GM10266 (cell line): ENCODE measurements at regions not wholly inside any gene's neighbourhood (a gene's known extent, or its start where the extent isn't known, plus 50 kb on each side); places are given as distances from the start of the nearest gene placed in this dataset.

ENCODE experiments used
- DNase-seq: peaks from one replicate; pipeline ENCODE4 v3.0.0; 2012; ENCODE audit errors: extremely low spot score
- TF ChIP-seq, protein P1 (sequence below): IDR thresholded peaks from 2 replicates; pipeline ENCODE4 v1.5.1; 2012; ENCODE audit warnings: mild to moderate bottlenecking, low read depth; ENCODE audit not compliant: control insufficient read depth, insufficient read depth; ENCODE audit errors: missing control alignments

DNA sequence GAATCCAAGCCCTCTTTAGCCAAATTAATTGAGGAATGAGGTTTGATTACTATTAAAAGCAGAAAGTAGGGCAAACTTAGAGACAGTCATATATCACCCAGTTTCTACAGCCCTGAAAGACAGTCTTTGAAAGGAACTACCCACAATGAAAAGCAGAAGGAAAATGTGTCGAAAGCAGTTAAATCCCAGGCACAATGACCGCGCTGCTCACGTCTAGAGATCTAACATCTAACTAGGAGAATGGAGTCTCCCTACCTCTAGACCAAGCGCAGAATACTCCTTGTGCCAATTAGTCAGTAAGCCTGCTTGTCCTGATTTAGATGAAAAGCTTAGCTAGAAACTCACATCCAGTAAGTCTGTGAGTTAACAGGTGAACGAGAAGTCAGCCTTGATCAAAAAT lies 350.0 kb downstream of the FGFR2 start:
- DNase-seq: no peak

DNA sequence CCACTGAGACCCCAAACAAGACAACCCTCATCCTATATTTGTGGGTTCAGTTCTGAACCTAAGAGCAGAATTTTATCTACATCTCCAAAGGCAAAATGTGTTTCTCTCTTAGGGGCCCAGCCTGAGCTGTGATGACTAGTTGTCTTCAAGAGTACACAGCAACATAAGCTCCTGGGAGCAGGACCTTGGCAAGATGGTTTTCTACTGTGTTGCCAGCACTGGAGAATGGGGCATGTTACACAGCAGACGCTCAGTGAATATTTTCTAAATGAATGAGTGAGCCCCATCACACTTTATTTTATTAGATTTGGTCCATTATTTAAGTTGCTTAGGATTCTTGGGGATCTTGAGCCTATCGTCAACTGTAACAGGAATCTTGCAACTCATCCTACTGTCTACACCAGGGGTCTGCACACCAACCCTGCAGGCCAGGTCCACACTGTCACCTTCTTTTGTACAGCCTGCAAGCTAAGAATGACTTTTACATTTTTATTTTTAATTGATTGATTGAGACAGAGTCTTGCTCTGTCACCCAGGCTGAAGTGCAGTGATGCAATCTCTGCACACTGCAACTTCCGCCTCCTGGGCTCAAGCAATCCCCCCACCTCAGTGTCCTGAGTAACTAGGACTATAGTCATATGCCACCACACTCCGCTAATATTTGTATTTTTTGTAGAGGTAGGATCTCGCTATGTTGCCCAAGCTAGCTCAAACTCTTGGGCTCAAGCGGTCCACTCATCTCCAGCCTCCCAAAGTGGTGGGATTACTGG lies 347.1 kb downstream of the FGFR2 start:
- no peak for DNase-seq

More for the DNA sequence above, 350.0 kb downstream of the FGFR2 start:
- TF ChIP-seq, protein P1, sequence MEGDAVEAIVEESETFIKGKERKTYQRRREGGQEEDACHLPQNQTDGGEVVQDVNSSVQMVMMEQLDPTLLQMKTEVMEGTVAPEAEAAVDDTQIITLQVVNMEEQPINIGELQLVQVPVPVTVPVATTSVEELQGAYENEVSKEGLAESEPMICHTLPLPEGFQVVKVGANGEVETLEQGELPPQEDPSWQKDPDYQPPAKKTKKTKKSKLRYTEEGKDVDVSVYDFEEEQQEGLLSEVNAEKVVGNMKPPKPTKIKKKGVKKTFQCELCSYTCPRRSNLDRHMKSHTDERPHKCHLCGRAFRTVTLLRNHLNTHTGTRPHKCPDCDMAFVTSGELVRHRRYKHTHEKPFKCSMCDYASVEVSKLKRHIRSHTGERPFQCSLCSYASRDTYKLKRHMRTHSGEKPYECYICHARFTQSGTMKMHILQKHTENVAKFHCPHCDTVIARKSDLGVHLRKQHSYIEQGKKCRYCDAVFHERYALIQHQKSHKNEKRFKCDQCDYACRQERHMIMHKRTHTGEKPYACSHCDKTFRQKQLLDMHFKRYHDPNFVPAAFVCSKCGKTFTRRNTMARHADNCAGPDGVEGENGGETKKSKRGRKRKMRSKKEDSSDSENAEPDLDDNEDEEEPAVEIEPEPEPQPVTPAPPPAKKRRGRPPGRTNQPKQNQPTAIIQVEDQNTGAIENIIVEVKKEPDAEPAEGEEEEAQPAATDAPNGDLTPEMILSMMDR: no peak

DNA sequence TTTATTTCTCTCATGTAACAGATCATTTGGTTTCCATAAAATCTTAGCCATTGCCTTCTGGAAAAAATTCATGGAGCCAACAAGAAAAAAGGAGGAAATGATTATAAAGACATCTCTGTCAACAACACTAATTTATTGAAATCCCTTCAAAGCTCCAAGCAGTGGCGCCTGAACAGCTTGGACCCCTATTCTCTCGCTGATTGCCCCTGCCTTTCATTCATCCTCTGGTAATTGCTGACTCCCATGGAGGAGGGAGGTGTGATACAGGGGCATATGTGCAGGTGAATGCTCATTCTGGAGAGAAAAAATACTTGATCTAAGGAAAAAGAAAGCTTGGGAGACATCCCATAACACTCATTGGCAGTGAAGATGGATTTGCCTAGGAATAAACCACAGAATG lies 345.5 kb downstream of the FGFR2 start:
- no peak for DNase-seq
- TF ChIP-seq, protein P1: no peak

More for the DNA sequence above, 347.1 kb downstream of the FGFR2 start:
- TF ChIP-seq, protein P1: no peak

DNA sequence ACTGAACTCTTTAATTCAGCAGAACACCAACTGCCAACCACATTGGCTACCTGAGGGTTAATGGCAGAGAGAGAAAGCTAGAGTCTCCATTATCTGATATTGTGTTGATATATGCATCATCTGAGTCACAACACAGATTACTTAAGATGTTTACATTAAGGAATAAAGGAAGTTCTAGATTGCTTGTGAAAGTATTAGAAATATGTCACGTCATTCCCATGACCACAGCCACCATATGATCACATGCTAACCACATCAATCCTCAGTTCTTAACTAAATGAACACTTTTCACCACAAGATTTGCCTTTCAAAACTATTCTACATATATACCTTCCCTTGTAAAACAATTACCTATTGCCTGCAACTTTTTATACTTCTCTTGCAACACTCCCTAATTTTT lies 337.9 kb downstream of the FGFR2 start:
- TF ChIP-seq, protein P1: no peak
- DNase-seq: no peak

DNA sequence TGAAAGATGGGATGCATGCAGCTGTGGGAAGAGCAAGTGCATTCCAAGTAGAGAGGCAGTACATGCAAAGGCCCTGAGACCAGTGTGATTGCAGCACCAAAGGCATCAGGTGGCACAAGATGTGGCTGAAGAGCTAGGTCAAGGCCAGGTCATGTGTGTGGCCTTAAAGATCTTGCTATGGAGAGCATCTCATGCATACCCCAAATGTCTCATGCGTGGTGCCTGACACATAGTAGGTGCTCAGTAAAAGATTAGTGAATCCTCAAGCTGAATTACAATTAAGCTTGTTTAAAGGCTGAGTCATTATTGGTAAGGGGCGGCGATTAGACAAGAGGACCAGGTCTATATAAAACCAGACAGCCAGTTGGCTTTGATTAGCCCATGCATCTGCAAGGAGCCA lies 336.6 kb downstream of the FGFR2 start:
- TF ChIP-seq, protein P1: no peak
- no peak for DNase-seq

DNA sequence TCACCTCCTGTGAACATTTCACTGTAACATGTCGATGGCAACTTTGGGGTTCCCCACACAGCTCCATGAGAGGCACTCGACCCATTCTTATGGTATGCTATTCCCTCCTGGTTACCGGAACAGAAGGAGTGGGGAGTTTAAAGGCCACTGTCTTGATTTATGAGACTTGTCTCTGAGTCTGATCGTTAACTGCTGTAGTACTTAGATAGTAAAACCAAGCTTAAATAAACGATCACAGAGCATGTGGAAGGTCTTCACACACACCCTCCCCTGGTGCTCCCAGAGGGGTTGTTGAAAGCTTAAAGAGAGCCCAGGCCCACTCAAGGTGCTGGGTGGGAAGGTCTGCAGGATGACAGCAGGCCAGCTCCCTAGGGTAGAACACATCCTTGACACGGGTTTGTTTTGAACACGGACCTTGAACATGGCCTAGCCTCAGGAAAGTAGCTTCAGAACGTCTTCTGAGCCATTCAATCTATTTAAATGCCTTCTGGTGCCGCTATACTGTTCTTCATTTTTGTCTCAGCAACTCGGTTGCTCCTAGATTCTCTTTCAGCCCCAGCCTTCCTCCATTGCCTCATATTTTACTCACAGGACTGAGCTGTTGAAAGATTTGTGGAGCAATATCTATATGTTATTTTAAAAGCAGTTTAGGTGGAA lies 335.3 kb downstream of the FGFR2 start:
- TF ChIP-seq, protein P1: no peak
- no peak for DNase-seq

DNA sequence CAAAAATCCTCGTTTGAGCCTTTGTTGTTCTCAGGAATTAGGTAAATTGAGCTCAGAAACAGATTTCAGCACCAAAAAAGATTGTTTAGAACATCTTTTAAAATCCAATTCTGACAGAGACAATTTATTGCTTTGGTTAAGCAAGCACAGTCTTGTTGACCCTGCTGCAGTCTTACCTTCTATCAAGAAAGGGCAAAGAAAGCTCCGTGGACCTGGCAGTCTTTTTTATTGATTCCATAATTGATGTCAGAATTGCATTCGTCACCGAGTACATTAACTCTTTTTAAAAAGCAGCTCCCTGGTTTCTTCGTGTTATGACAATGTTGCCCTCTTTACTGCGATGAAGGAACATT lies 334.8 kb downstream of the FGFR2 start:
- TF ChIP-seq, protein P1: no peak
- DNase-seq: no peak
